Islet of Langerhans (tissue), 1 donor: ENCODE measurements at regions not wholly inside any gene's neighbourhood (a gene's known extent, or its start where the extent isn't known, plus 50 kb on each side); places are given as distances from the start of the nearest gene placed in this dataset.
"Not testable (repeated sequence)": the region's sequence is repeated elsewhere in the genome, so short reads cannot be mapped to it uniquely, and the experiment has no call there.

Experiments used
- FAIRE-seq: peaks from one replicate; lab custom pipeline; 2011; peaks lifted over from hg19 to GRCh38; lab: Jason Lieb, UNC

- no peak for FAIRE-seq
These were observed 615.0 kb upstream of the DDX18 start for GRCh38 chr2:117199511-117199910.

DNA sequence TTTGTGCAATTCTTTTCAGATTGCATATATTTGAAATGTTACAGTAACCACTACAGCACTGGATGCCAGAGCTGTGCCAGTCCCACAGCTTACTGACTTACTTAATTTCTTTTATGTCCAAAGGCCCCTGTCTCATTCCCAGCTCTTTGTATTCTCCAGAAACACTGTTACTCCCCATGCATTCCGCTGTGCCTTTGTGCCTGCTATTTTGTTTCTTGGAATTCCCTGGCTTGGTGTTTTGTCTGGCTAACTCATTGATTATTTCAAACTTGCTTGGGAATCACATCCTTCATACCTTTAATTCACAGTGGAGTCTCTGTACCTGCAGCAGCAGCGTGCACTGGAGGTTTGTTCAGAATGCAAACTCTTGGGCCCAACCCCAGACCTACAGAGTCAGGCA is 601.9 kb upstream of the DDX18 start:
- no peak for FAIRE-seq

- no peak for FAIRE-seq
These were observed 597.3 kb upstream of the DDX18 start for GRCh38 chr2:117217145-117217544.

DNA sequence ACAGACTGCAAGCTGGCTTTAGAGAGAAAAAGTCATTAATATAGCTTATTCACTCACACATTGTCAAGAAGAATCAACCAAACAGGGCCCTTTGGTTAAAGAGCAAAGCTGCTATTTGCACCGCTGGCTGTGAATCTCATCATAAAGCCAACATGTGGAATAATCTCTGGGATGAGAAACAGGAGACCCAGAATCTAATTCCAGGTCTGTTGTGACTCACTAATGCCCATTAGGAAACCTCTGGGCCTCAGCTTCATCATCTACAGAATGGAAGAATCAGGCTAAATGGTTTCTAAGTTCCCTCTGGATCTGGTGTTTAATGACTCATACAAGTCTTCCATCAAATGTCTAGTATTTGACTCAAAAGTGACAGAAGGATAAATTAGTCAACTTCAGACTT is 591.7 kb upstream of the DDX18 start:
- no peak for FAIRE-seq

DNA sequence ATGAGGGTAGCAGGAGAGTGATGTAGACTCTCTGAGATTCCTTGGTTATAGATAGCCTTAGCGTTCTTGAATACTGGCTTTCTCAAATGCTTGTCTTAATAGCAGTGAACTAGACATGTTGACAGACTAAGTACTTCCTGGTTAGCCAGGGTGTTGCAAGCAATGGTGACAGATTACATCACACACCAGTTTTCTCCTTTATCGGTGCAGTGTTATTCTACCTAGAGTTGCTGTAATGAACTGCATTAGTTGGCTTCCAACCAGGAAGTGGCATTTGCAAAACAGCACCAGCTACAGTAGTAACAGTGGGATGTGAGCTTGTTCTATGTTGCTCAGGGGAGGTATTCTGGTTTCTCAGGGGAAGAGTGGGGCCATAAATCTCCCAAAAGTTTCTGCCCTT is 582.2 kb upstream of the DDX18 start:
- FAIRE-seq, result no peak

- no peak for FAIRE-seq
These were observed 557.1 kb upstream of the DDX18 start for GRCh38 chr2:117257362-117257761.

DNA sequence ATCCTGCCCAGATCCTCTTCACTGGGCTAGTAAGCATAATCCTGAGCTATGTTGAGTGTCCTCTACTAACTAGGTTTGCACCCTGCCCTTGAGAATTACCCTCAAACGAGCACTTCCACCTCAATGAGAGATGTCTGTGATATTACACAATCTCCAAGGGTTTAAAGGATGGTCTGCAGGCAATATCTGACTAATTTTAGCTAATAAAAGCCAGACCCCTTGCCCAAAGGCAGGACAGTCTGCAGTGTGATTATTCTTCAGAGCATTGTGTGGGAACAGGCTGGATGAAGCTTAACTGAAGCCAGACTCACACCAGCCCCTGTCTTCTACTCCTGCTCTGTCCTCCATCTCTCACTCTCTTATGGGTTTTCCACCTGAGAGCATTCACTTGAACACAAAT is 544.9 kb upstream of the DDX18 start:
- no peak for FAIRE-seq

DNA sequence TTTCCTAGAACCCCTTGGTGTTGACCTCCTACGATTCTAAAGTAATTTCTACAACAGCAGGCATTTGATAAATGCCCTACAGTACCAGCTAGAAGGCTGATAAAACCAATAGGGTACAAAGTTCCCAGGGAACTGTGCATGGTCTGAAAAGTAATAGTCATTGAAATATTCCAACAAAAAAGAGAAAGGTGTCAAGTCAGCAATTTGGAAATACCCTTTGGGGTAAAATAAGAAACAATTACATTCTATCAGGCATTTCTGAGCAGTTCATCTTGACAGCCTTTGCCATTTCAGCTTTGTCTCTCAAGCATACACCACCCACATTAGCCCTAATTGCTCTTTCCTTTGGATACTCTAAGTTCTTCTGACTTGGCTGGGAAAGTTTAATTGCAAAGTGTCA is 542.9 kb upstream of the DDX18 start:
- FAIRE-seq, result no peak

- FAIRE-seq, result no peak
These were observed 541.4 kb upstream of the DDX18 start for GRCh38 chr2:117273009-117273671.

- FAIRE-seq, result no peak
These were observed 521.5 kb upstream of the DDX18 start for GRCh38 chr2:117293012-117293411.

DNA sequence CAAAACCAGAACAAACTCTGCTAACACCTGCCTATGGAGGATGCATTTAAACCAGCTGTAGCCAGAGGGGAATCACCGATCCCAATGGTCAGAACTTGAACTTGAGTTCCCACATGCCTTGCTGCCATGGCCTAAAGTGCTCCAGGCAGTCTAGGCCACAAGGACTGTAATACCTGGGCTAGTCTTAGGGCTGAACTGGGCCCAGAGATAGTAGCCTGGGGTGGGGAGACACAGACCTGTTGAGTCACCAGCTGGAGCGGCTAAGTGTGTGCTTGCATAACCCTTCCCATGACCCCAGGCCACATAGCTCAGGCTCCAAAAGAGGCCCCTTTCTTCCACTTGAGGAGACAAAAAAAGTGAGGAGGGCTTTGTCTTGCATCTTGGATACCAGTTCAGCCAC is 515.0 kb upstream of the DDX18 start:
- FAIRE-seq, result no peak

DNA sequence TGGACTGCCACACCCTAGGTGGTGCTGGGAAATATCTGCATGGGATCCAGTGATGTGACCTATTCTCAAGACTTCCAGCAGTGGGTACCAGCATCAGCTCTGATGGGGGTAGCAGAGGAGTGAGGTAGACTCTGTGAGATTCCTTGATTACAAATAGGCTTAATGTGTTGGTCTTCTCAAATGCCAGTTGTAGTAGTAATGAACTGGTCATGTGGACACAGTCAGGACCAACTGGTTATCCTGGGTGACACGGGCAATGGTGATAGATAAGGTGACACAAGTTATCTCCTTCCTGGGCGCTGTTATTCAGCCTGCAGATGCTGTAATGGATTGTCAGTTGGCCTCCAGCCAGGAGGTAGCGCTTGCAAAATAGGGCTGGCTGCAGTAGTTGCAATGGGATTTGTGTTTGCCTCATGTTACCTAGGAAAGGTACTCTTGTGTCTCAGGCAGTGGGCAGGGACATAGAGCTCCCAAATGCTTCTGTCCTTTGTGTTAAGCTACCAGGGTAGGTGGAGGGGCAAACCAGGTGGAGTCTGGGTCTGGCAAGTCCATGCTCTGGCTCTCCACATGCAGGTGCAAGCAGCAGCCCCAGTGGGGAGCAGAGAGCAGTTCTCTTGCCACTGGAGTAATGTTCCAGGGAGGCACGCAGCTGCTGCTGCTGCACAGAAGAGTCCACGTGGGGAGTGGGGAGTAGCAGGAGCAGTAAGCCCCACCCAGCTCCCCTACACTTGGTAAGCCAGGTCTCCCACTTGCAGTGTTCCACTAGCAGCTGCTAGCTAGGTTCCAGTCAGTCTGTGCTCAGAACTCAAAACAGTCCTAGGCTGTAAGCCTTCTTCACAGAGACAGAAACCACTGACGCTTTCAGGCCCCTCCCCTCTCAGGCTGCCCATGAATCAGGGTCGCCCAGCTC is 505.4 kb upstream of the DDX18 start:
- FAIRE-seq, result no peak

GRCh38 chr2:117321816-117322215 is 492.7 kb upstream of the DDX18 start:
- no peak for FAIRE-seq

- no peak for FAIRE-seq
These were observed 491.2 kb upstream of the DDX18 start for GRCh38 chr2:117323331-117323730.

GRCh38 chr2:117330641-117331040 is 483.9 kb upstream of the DDX18 start:
- no peak for FAIRE-seq

GRCh38 chr2:117335967-117336366 is 478.5 kb upstream of the DDX18 start:
- no peak for FAIRE-seq

- FAIRE-seq, result no peak
These were observed 478.0 kb upstream of the DDX18 start for GRCh38 chr2:117336496-117336895.

GRCh38 chr2:117337981-117338380 is 476.5 kb upstream of the DDX18 start:
- not testable (repeated sequence) for FAIRE-seq

GRCh38 chr2:117339980-117340379 is 474.5 kb upstream of the DDX18 start:
- FAIRE-seq, result no peak

DNA sequence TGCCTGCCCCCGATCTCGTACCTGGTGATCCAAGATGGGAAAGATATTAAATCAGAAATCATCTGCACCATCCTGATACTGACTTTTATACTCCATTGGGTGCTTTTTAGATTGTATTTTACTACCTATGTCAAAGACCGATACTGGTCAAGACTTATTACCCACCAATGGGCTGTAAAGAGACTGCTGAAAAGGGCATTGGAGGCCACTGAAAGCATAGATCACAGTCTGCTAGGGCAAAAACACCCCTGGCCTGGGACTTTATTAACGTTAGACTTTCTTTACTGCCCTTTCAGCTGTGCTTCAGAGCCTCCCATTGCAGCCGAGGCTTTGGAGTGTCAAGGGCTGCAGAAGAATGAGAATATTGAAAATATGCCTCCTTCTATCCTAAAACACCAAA is 472.8 kb upstream of the DDX18 start:
- FAIRE-seq, result no peak

- no peak for FAIRE-seq
These were observed 472.1 kb upstream of the DDX18 start for GRCh38 chr2:117342415-117342814.

GRCh38 chr2:117349687-117350086 is 464.8 kb upstream of the DDX18 start:
- no peak for FAIRE-seq

DNA sequence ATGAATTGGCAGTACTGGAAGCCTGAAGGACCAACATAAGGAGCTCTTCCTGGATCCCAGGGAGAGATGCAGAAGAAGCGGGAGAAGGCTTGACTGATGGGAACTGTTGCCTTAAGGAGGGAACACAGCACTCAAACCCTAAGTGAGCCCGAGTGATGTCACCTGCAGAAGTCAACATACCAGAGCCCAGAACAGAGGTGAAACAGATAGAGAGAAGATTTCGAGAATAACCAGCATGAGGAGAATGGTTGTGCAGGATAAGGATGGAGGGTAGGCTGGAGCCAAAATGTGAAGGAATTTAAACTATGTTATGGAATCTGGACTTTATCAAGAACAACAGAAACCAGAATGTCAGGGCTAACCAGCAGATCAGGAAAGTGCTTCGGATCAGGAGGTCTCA is 463.1 kb upstream of the DDX18 start:
- no peak for FAIRE-seq
